ENCODE measurements at regions not wholly inside any gene's neighbourhood (a gene's known extent, or its start where the extent isn't known, plus 50 kb on each side); places are given as distances from the start of the nearest gene placed in this dataset.

GRCh38 chr2:123961576-123961975 lies 63.5 kb upstream of the CNTNAP5 start:
- no peaks in the 10 kb centered on the region for H4K20me1 ChIP-seq (ENCODE audit: insufficient read depth)
- no peaks in the 10 kb centered on the region for H3K36me3 ChIP-seq (ENCODE audit: low read depth)
- H3K4me3 ChIP-seq = no peak overlapping the region
- H2AFZ ChIP-seq = no peak overlapping the region
- no peaks in the 10 kb centered on the region for H3K9me3 ChIP-seq (ENCODE audit: insufficient read depth, low read depth)
- H3K4me2 ChIP-seq = no peak overlapping the region
- POLR2A ChIA-PET (ENCODE audit: unreplicated experiment) = no interaction called here
- no peaks in the 10 kb centered on the region for H3K27me3 ChIP-seq (ENCODE audit: insufficient read depth, low read depth)
- no peaks in the 10 kb centered on the region for H3K4me1 ChIP-seq (replicated peaks; ENCODE audit: insufficient read depth)
- no TSS peak for BruUV-seq (replicated peaks)
- no peak overlapping the region for H3K27ac ChIP-seq
- H3K79me2 ChIP-seq (ENCODE audit: low read depth) = no peaks in the 10 kb centered on the region
- no peaks in the 10 kb centered on the region; the same call in 1 of the 2 replicates for H3K9me2 ChIP-seq (ENCODE audit: insufficient read depth)
- no peak for TF ChIP-seq CTCF (conservative IDR thresholded peaks at IDR 0.05)
- TF ChIP-seq EZH2 (IDR thresholded peaks at IDR 0.05; ENCODE audit: low read depth) = no peak
- intact Hi-C loops (cut with micrococcal nuclease; ENCODE audit: unreplicated experiment) = no loop called here
- no peaks in the 10 kb centered on the region for H3F3A ChIP-seq (ENCODE audit: insufficient read depth, low read depth)
- DNase-seq = no peak
- CTCF ChIA-PET = no interaction called here

DNA sequence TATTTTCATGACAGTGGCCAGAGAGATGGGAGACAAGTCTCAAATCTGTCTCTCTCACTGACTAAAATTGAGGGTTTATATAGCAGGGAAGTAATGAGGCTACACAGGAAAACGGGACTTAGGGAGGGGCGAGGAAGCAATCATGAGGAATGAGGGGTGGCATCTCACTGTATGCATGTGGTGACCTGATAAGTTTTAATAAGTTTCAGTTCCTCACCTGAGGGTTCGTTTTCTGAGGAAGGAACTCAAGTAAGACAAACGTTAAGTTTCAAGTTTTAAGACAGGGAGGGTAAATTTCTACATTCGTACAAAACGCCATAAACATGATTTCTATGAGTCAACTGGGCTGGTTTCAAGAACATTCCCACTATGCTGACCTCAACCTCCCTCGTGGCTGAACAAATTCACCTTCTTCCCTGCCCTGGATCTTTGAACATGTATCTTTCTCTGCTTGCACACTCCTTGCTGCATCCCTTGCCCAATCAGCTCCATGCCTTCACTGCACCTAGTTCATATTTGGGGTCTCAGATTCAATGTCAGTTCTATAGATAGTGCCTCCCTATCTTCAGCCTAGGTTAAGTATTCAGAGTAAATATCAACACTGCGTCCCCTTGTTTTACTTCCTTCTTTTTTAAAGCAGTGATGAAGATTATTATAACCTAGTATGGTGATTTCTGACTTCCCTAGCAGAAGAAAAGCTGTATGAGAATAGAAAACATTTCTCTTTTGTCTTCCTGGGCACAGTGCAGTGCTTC lies 53.3 kb upstream of the CNTNAP5 start:
- H3K79me2 ChIP-seq (ENCODE audit: low read depth) = no peaks in the 10 kb centered on the region
- H3F3A ChIP-seq (ENCODE audit: insufficient read depth, low read depth) = no peaks in the 10 kb centered on the region
- H2AFZ ChIP-seq = no peak overlapping the region
- no peak for DNase-seq
- ChIA-PET CTCF (no interaction called here), POLR2A (ENCODE audit: unreplicated experiment) (no interaction called here)
- no peak overlapping the region for H3K27ac ChIP-seq
- H4K20me1 ChIP-seq (ENCODE audit: insufficient read depth) = no peaks in the 10 kb centered on the region; the same call in 1 of the 2 replicates
- no peaks in the 10 kb centered on the region for H3K27me3 ChIP-seq (ENCODE audit: insufficient read depth, low read depth)
- H3K4me3 ChIP-seq = no peak overlapping the region
- TF ChIP-seq CTCF (conservative IDR thresholded peaks at IDR 0.05) (no peak), EZH2 (IDR thresholded peaks at IDR 0.05; ENCODE audit: low read depth) (no peak)
- no peaks in the 10 kb centered on the region for H3K36me3 ChIP-seq (ENCODE audit: low read depth)
- BruUV-seq (replicated peaks) = no TSS peak
- H3K4me1 ChIP-seq (replicated peaks; ENCODE audit: insufficient read depth) = no peaks in the 10 kb centered on the region
- intact Hi-C loops (cut with micrococcal nuclease; ENCODE audit: unreplicated experiment) = no loop called here
- H3K9me2 ChIP-seq (ENCODE audit: insufficient read depth) = no peaks in the 10 kb centered on the region
- no peak overlapping the region for H3K4me2 ChIP-seq
- H3K9me3 ChIP-seq (ENCODE audit: insufficient read depth, low read depth) = no peaks in the 10 kb centered on the region

Measured in PC-9 (cell line).